HepG2 (cell line): ENCODE measurements at regions not wholly inside any gene's neighbourhood (a gene's known extent, or its start where the extent isn't known, plus 50 kb on each side); places are given as distances from the start of the nearest gene placed in this dataset.

Experiments used
- ATAC-seq: fragments of 200-7000 bp; cut with Tn5 transposase; 3 replicates; pipeline ENCODE4 v1.9.1; 2020; ENCODE audit warnings: mild to moderate bottlenecking, moderate library complexity
- BruUV-seq: library from RNA; stranded (reverse); fragments of 400-500 nt; replicated peaks from 2 replicates; lab custom pipeline; 2021; lab: Mats Ljungman, UMichigan
- CTCF ChIA-PET: fragments of 300-600 bp; formaldehyde crosslinking; extraction: SDS; loops from one replicate; lab custom pipeline; 2021; ENCODE audit warnings: low total read pairs, inconsistent platforms, low intra/inter-chr PET ratio; lab: Yijun Ruan, JAX
- POLR2A ChIA-PET: fragments of 350-600 bp; sonication (Branson Sonifier 250); formaldehyde crosslinking; loops from one replicate; lab custom pipeline; 2020; ENCODE audit warnings: antibody characterized with exemption, inconsistent platforms; lab: Yijun Ruan, JAX
- DNase-seq: peaks from one replicate; pipeline ENCODE4 v3.0.0-alpha.2; 2015; ENCODE audit warnings: low spot score
- FAIRE-seq: peaks from 3 replicates; lab custom pipeline; 2011; peaks lifted over from hg19 to GRCh38; lab: Jason Lieb, UNC
- H2AFZ ChIP-seq: one replicate; pipeline ENCODE4 v1.6.1; 2011; ENCODE audit warnings: low read length, inconsistent platforms
- H3K27ac ChIP-seq: fragments of 300-600 bp; 3 replicates; pipeline ENCODE4 v1.8.0; 2011; ENCODE audit warnings: mixed run types, mild to moderate bottlenecking, mixed read lengths, low read length, inconsistent platforms; ENCODE audit not compliant: insufficient read depth; ENCODE audit errors: extremely low read length
- H3K27me3 ChIP-seq, 2 experiments: fragments of 200-600 bp in 1 of 2; 2 replicates in 1 of 2; 3 replicates in 1 of 2; pipeline versions ENCODE4 v1.6.0 to v1.8.0; 2011; ENCODE audit warnings: low read length in 2 of 2, mild to moderate bottlenecking in 2 of 2, moderate library complexity in 2 of 2, inconsistent platforms in 1 of 2; ENCODE audit not compliant: insufficient read depth in 2 of 2, control insufficient read depth in 1 of 2
- H3K36me3 ChIP-seq, 2 experiments: fragments of 200-600 bp in 1 of 2; replicated peaks in 1 of 2; 2 replicates in 1 of 2; 3 replicates in 1 of 2; pipeline versions ENCODE4 v1.5.1 to v1.8.0; 2011; ENCODE audit warnings: low read length in 2 of 2, inconsistent platforms in 1 of 2; ENCODE audit not compliant: insufficient read depth in 2 of 2, control insufficient read depth in 1 of 2
- H3K4me1 ChIP-seq: 2 replicates; pipeline ENCODE4 v1.5.1; 2012; ENCODE audit warnings: low read length, inconsistent platforms; ENCODE audit not compliant: insufficient read depth
- H3K4me2 ChIP-seq: 2 replicates; pipeline ENCODE4 v1.6.0; 2011; ENCODE audit warnings: low read depth, low read length, inconsistent platforms
- H3K4me3 ChIP-seq, 3 experiments: fragments of 200-600 bp in 1 of 3; sonication (generic), shearing (Covaris generic) in 1 of 3; replicated peaks in 1 of 3; 2 replicates each; pipeline ENCODE4 v1.5.1; 2011 to 2016; ENCODE audit warnings: low read length in 3 of 3, inconsistent platforms in 2 of 3, low read depth in 2 of 3, mild to moderate bottlenecking in 2 of 3, control low read depth in 1 of 3, mixed read lengths in 1 of 3; ENCODE audit not compliant: insufficient read depth in 1 of 3
- H3K79me2 ChIP-seq: one replicate; pipeline ENCODE4 v1.6.1; 2011; ENCODE audit warnings: low read length, inconsistent platforms; ENCODE audit not compliant: insufficient read depth
- H3K9ac ChIP-seq: 2 replicates; pipeline ENCODE4 v1.6.0; 2011; ENCODE audit warnings: mild to moderate bottlenecking, low read depth, low read length, inconsistent platforms; ENCODE audit not compliant: insufficient read depth
- H3K9me3 ChIP-seq: 2 replicates; pipeline ENCODE4 v1.5.1; 2012; ENCODE audit warnings: mild to moderate bottlenecking, low read length
- H4K20me1 ChIP-seq: 2 replicates; pipeline ENCODE4 v1.6.0; 2011; ENCODE audit warnings: inconsistent platforms, mild to moderate bottlenecking, low read length, moderate library complexity; ENCODE audit not compliant: insufficient read depth
- CHD4 ChIP-seq: fragments of 200-600 bp; sonication (generic); IDR thresholded peaks from 2 replicates; pipeline ENCODE4 v1.7.0; 2017; ENCODE audit warnings: mild to moderate bottlenecking, low read length, borderline replicate concordance
- FOXA1 ChIP-seq, 2 experiments: fragments of 450-650 bp in 1 of 2; sonication (generic) in 1 of 2; formaldehyde crosslinking in 1 of 2; IDR thresholded peaks; 2 replicates each; pipeline versions ENCODE4 v1.4.0 to v1.6.1; 2016 to 2020; ENCODE audit warnings: missing genetic modification reagents in 1 of 2
- HNF4A ChIP-seq: sonication (generic); formaldehyde crosslinking; IDR thresholded peaks from 2 replicates; pipeline ENCODE4 v1.4.0; 2020; ENCODE audit warnings: missing genetic modification reagents
- HNF4G ChIP-seq, 2 experiments: sonication (generic) in 1 of 2; formaldehyde crosslinking in 1 of 2; IDR thresholded peaks; 2 replicates each; pipeline versions ENCODE4 v1.4.0 to v1.6.1; 2011 to 2020; ENCODE audit warnings: borderline replicate concordance in 2 of 2, low read depth in 2 of 2, mild to moderate bottlenecking in 2 of 2, low read length in 1 of 2, missing genetic modification reagents in 1 of 2, moderate library complexity in 1 of 2
- MYNN ChIP-seq: sonication (generic); formaldehyde crosslinking; IDR thresholded peaks from 2 replicates; pipeline ENCODE4 v1.4.0; 2020; ENCODE audit warnings: mild to moderate bottlenecking, low read depth, missing genetic modification reagents
- RARA ChIP-seq: IDR thresholded peaks from 2 replicates; pipeline ENCODE4 v1.6.1; 2016; ENCODE audit warnings: missing genetic modification reagents, missing compliant biosample characterization
- STAG1 ChIP-seq: sonication (generic); formaldehyde crosslinking; IDR thresholded peaks from 2 replicates; pipeline ENCODE4 v1.4.0; 2020; ENCODE audit warnings: missing genetic modification reagents
- WGBS: methylation state at CpG from one replicate; pipeline ENCODE4 v1.1.6; 2017; ENCODE audit warnings: low lambda C conversion rate; 5-methylcytosine and 5-hydroxymethylcytosine counted together
- in situ Hi-C: cut with HindIII; loops from 2 replicates; pipeline ENCODE4 v1.10.0; 2017; ENCODE audit warnings: low pct_unique_long_range_greater_than_20kb; ENCODE audit not compliant: extremely low pct_ligation_motif_present
- intact Hi-C: fragments of 100-400 bp; cut with micrococcal nuclease; formaldehyde crosslinking; loops from one replicate; pipeline ENCODE4 v1.10.0; 2022; ENCODE audit not compliant: unreplicated experiment
- TF ChIP-seq, protein P1 (sequence below): sonication (generic); formaldehyde crosslinking; IDR thresholded peaks from 2 replicates; pipeline ENCODE4 v1.5.0; 2020; ENCODE audit warnings: mild to moderate bottlenecking, missing genetic modification reagents, moderate library complexity

DNA sequence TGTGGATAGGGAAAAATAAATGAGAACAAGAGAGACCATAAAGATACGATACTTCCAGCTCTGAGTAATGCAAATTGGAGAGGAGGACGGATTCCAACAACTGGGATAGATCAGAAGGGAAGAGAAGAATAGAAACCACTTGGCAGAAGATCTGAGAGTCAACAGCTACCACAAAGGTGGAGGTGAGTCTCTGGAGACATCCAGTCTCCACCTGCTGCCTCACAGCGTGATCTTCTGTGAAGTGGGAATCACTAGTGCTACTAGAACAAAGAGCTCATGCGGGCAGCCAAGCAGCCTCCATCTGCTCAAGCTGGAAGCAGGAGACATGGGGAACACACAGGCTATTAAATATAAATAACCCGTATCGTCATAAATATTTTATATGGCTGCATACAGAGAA lies 558.5 kb upstream of the CFAP20DC start (continued):
- TF ChIP-seq CHD4, result no peak
- TF ChIP-seq, all 625 proteins: peak for 0

DNA sequence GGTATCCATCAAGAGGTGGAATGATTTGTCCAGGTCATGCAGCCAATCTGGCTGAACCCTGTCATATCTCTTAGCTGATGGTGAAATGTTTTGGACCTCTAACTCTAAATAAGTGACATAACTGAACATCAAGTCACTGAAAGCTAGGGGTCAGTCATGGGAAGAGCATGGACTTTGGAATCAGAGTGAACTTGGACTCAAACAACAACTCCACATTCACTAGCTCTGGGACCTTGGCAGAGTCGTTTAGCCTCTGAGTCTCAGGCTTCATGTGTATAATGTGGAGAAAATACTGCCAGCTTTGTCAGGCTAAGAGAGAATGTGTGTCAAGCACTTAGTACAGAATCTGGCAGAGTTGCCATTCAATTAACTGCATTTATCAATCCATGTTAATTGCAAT lies 557.8 kb upstream of the CFAP20DC start:
- in situ Hi-C loops (no loop called here), intact Hi-C loops (no loop called here)
- ATAC-seq (peak; percentile 72), FAIRE-seq (no peak), DNase-seq (peak; percentile 34)
- TF ChIP-seq HNF4A (CRISPR knock-in tag) (peak; percentile 80), HNF4G (IDR thresholded peaks at IDR 0.05; ENCODE audit: borderline replicate concordance, low read depth, low read length) (peak; percentile 37; the same call in 1 of the 2 replicates), HNF4G (CRISPR knock-in tag; IDR thresholded peaks at IDR 0.05; ENCODE audit: borderline replicate concordance, low read depth) (no peak), STAG1 (CRISPR knock-in tag) (0 out of 2 replicates have a peak, but pooled peaks have one; percentile 9), RARA (CRISPR knock-in tag) (peak; percentile 34; the same call in 1 of the 2 replicates), MYNN (CRISPR knock-in tag) (no peak), FOXA1 (IDR thresholded peaks at IDR 0.05) (no peak), FOXA1 (CRISPR knock-in tag; IDR thresholded peaks at IDR 0.05) (no peak)
- TF ChIP-seq, protein P1, sequence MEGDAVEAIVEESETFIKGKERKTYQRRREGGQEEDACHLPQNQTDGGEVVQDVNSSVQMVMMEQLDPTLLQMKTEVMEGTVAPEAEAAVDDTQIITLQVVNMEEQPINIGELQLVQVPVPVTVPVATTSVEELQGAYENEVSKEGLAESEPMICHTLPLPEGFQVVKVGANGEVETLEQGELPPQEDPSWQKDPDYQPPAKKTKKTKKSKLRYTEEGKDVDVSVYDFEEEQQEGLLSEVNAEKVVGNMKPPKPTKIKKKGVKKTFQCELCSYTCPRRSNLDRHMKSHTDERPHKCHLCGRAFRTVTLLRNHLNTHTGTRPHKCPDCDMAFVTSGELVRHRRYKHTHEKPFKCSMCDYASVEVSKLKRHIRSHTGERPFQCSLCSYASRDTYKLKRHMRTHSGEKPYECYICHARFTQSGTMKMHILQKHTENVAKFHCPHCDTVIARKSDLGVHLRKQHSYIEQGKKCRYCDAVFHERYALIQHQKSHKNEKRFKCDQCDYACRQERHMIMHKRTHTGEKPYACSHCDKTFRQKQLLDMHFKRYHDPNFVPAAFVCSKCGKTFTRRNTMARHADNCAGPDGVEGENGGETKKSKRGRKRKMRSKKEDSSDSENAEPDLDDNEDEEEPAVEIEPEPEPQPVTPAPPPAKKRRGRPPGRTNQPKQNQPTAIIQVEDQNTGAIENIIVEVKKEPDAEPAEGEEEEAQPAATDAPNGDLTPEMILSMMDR (CRISPR knock-in tag), result peak; percentile 32
- Histone ChIP-seq H4K20me1 (no peaks in the 10 kb centered on the region), H3K27ac (no peak overlapping the region), H3K9ac (no peak overlapping the region), H3K4me1 (no peaks in the 10 kb centered on the region), H3K27me3 (no peaks in the 10 kb centered on the region), H3K4me3 (no peak overlapping the region), H3K4me2 (no peak overlapping the region), H2AFZ (no peak overlapping the region), H3K36me3 (no peaks in the 10 kb centered on the region), H3K9me3 (no peaks in the 10 kb centered on the region), H3K79me2 (no peaks in the 10 kb centered on the region)
- WGBS, result 0% methylated on average over 1 of the region's 1 CpG
- CTCF ChIA-PET, result no interaction called here
- POLR2A ChIA-PET, result interaction anchor here (0.6 kb wide), 1 partner anchor 31 kb away, joined by 3 read pairs; no protein-coding TSS in a partner anchor
- BruUV-seq, result no TSS peak
